B cell (primary cell): ENCODE measurements at regions not wholly inside any gene's neighbourhood (a gene's known extent, or its start where the extent isn't known, plus 50 kb on each side); places are given as distances from the start of the nearest gene placed in this dataset.

Experiments
- ATAC-seq: fragments of 200-7000 bp; cut with Tn5 transposase; one replicate; pipeline ENCODE4 v1.10.0; 2021; ENCODE audit warnings: low read depth, mild to moderate bottlenecking, moderate number of reproducible peaks, moderate library complexity
- CTCF ChIA-PET: fragments of 350-600 bp; sonication (Branson Sonifier 250); formaldehyde crosslinking; loops from one replicate; lab custom pipeline; 2021; ENCODE audit warnings: antibody characterized with exemption, inconsistent platforms; lab: Charles Lee
- POLR2A ChIA-PET: fragments of 350-600 bp; sonication (Branson Sonifier 250); formaldehyde crosslinking; loops from one replicate; lab custom pipeline; 2021; ENCODE audit warnings: antibody characterized with exemption; lab: Charles Lee
- DNase-seq: peaks from one replicate; pipeline ENCODE4 v3.0.0; 2013
- H2AFZ ChIP-seq: 2 replicates; pipeline ENCODE4 v1.6.1; 2012; ENCODE audit warnings: mild to moderate bottlenecking, low read depth, low read length; ENCODE audit not compliant: insufficient read depth, poor library complexity, severe bottlenecking
- H3K27ac ChIP-seq, 2 donors: 1 replicate in 1 of 2; 2 replicates in 1 of 2; pipeline ENCODE4 v1.5.1; 2012 to 2013; ENCODE audit warnings: low read length in 2 of 2, mild to moderate bottlenecking in 2 of 2, moderate library complexity in 1 of 2
- H3K27me3 ChIP-seq, 4 experiments: fragments of 200-600 bp in 1 of 4; sonication (generic) in 1 of 4; replicated peaks in 1 of 4; 1 replicate in 2 of 4; 2 replicates in 2 of 4; pipeline versions ENCODE4 v1.6.1 to v1.7.0; 2013 to 2016; ENCODE audit warnings: low read length in 3 of 4, mild to moderate bottlenecking in 2 of 4, mixed read lengths in 1 of 4, moderate library complexity in 1 of 4; ENCODE audit not compliant: insufficient read depth in 4 of 4, control insufficient read depth in 3 of 4; ENCODE audit errors: control extremely low read depth in 1 of 4
- H3K36me3 ChIP-seq, 2 experiments: replicated peaks in 1 of 2; 1 replicate in 1 of 2; 2 replicates in 1 of 2; pipeline versions ENCODE4 v1.6.1 to v1.7.1; 2013; ENCODE audit warnings: low read length in 1 of 2; ENCODE audit not compliant: insufficient read depth in 2 of 2, control insufficient read depth in 1 of 2; ENCODE audit errors: control extremely low read depth in 1 of 2, extremely low read depth in 1 of 2
- H3K4me1 ChIP-seq, 2 donors: fragments of 200-600 bp in 1 of 2; sonication (generic) in 1 of 2; 1 replicate in 1 of 2; 2 replicates in 1 of 2; pipeline versions ENCODE4 v1.5.1 to v1.6.1; 2013 to 2017; ENCODE audit warnings: low read length in 2 of 2; ENCODE audit not compliant: control insufficient read depth in 2 of 2, insufficient read depth in 2 of 2
- H3K4me2 ChIP-seq: replicated peaks from 2 replicates; pipeline ENCODE3; 2012; ENCODE audit warnings: mild to moderate bottlenecking, low read depth, low read length; ENCODE audit not compliant: poor library complexity, severe bottlenecking
- H3K4me3 ChIP-seq, 5 experiments: fragments of 200-600 bp in 1 of 5; sonication (generic) in 1 of 5; 1 replicate in 3 of 5; 2 replicates in 2 of 5; pipeline versions ENCODE4 v1.5.1 to v1.7.0; 2011 to 2016; ENCODE audit warnings: low read length in 4 of 5, mild to moderate bottlenecking in 4 of 5, low read depth in 2 of 5, control low read depth in 1 of 5, moderate library complexity in 1 of 5; ENCODE audit not compliant: insufficient read depth in 1 of 5; ENCODE audit errors: control extremely low read depth in 1 of 5, extremely low read depth in 1 of 5
- H3K79me2 ChIP-seq: fragments of 200-600 bp; sonication (generic); one replicate; pipeline ENCODE4 v1.6.0; 2016; ENCODE audit warnings: low read length; ENCODE audit not compliant: control insufficient read depth, insufficient read depth
- H3K9ac ChIP-seq: fragments of 200-600 bp; sonication (generic); 2 replicates; pipeline ENCODE4 v1.6.1; 2017; ENCODE audit warnings: mild to moderate bottlenecking, low read length, moderate library complexity
- H3K9me3 ChIP-seq, 3 donors: one replicate each; pipeline versions ENCODE4 v1.6.1 to v1.7.1; 2013; ENCODE audit warnings: low read length in 2 of 3; ENCODE audit not compliant: control insufficient read depth in 2 of 3, insufficient read depth in 1 of 3; ENCODE audit errors: control extremely low read depth in 1 of 3
- H4K20me1 ChIP-seq: 2 replicates; pipeline ENCODE4 v1.6.0; 2012; ENCODE audit warnings: mild to moderate bottlenecking, low read length; ENCODE audit not compliant: insufficient read depth, control insufficient read depth, poor library complexity, severe bottlenecking
- H3K27ac Mint-ChIP-seq: one replicate; pipeline ENCODE4 v1.8.0; 2021; ENCODE audit warnings: mixed read lengths
- H3K27me3 Mint-ChIP-seq: one replicate; pipeline ENCODE4 v1.8.0; 2021; ENCODE audit warnings: mixed read lengths
- H3K4me1 Mint-ChIP-seq: one replicate; pipeline ENCODE4 v1.8.0; 2021; ENCODE audit warnings: mixed read lengths
- H3K4me3 Mint-ChIP-seq: one replicate; pipeline ENCODE4 v1.8.0; 2021; ENCODE audit warnings: mixed read lengths
- H3K9me3 Mint-ChIP-seq: one replicate; pipeline ENCODE4 v1.8.0; 2022; ENCODE audit warnings: mixed read lengths; ENCODE audit not compliant: insufficient read depth
- CTCF ChIP-seq: fragments of 200-600 bp; IDR thresholded peaks from one replicate; pipeline ENCODE4 v1.8.0; 2022; ENCODE audit warnings: antibody characterized with exemption, mild to moderate bottlenecking
- EZH2 ChIP-seq: IDR thresholded peaks from 2 replicates; pipeline ENCODE4 v1.6.1; 2012; ENCODE audit warnings: borderline replicate concordance, low read depth, mild to moderate bottlenecking, moderate library complexity, low read length; ENCODE audit not compliant: insufficient read depth, poor library complexity, severe bottlenecking
- WGBS: methylation state at CpG from one replicate; pipeline ENCODE4 v1.1.5; 2013; ENCODE audit warnings: missing lambda C conversion rate; ENCODE audit not compliant: insufficient coverage; 5-methylcytosine and 5-hydroxymethylcytosine counted together
- intact Hi-C: fragments of 100-400 bp; cut with micrococcal nuclease; formaldehyde crosslinking; loops from one replicate; pipeline ENCODE4 v1.10.0; 2022

- TF ChIP-seq CTCF: no peak
- TF ChIP-seq EZH2: no peak
- H2AFZ ChIP-seq: no peak overlapping the region
- H4K20me1 ChIP-seq: no peaks in the 10 kb centered on the region
- no peak overlapping the region for H3K27ac ChIP-seq
- H3K4me1 ChIP-seq: no peaks in the 10 kb centered on the region
- intact Hi-C loops: no loop called here
- Mint-ChIP-seq H3K4me3 (no peak overlapping the region), H3K27me3 (no peaks in the 10 kb centered on the region), H3K27ac (no peak overlapping the region), H3K4me1 (no peaks in the 10 kb centered on the region), H3K9me3 (peaks cover 6% of the 10 kb centered on the region)
- ATAC-seq: no peak
- H3K79me2 ChIP-seq: no peaks in the 10 kb centered on the region
- H3K36me3 ChIP-seq: no peaks in the 10 kb centered on the region
- no peak for DNase-seq
- ChIA-PET CTCF (no interaction called here), POLR2A (no interaction called here)
- H3K9me3 ChIP-seq: peaks cover 0 to 6% (median 0%) of the 10 kb centered on the region in 3 donors
- no peak overlapping the region for H3K4me2 ChIP-seq
- no peaks in the 10 kb centered on the region for H3K27me3 ChIP-seq
- no peak overlapping the region for H3K9ac ChIP-seq
- WGBS: 83% methylated on average over 1 of the region's 1 CpG
- H3K4me3 ChIP-seq: no peak overlapping the region
These were observed 518.2 kb upstream of the ID4 start for GRCh38 chr6:19319005-19319404.

GRCh38 chr6:19320111-19320581 is 517.0 kb upstream of the ID4 start:
- H3K4me1 Mint-ChIP-seq: no peaks in the 10 kb centered on the region
- H3K9ac ChIP-seq: no peak overlapping the region

More at GRCh38 chr6:19320111-19320581, 517.0 kb upstream of the ID4 start:
- ATAC-seq: no peak
- no peaks in the 10 kb centered on the region for H3K79me2 ChIP-seq
- no peaks in the 10 kb centered on the region for H3K27me3 Mint-ChIP-seq
- no peak for DNase-seq
- H3K9me3 Mint-ChIP-seq: peaks cover 4% of the 10 kb centered on the region
- no peak overlapping the region for H3K4me3 ChIP-seq
- TF ChIP-seq CTCF: no peak
- TF ChIP-seq EZH2: no peak
- no peak overlapping the region for H3K4me2 ChIP-seq
- H3K36me3 ChIP-seq: no peaks in the 10 kb centered on the region
- no peaks in the 10 kb centered on the region for H3K4me1 ChIP-seq
- no peak overlapping the region for H3K27ac ChIP-seq
- no peak overlapping the region for H2AFZ ChIP-seq
- intact Hi-C loops: no loop called here
- no peak overlapping the region for H3K27ac Mint-ChIP-seq
- WGBS: 100% methylated on average over 3 of the region's 3 CpGs
- no peak overlapping the region for H3K4me3 Mint-ChIP-seq
- H3K9me3 ChIP-seq: peaks cover 0 to 6% (median 0%) of the 10 kb centered on the region in 3 donors
- no peaks in the 10 kb centered on the region for H4K20me1 ChIP-seq
- ChIA-PET CTCF (no interaction called here), POLR2A (no interaction called here)
- H3K27me3 ChIP-seq: no peaks in the 10 kb centered on the region
